A673 (cell line): ENCODE measurements at regions not wholly inside any gene's neighbourhood (a gene's known extent, or its start where the extent isn't known, plus 50 kb on each side); places are given as distances from the start of the nearest gene placed in this dataset.

Experiments
- BruUV-seq: library from RNA; stranded (reverse); fragments of 400-500 nt; replicated peaks from 2 replicates; lab custom pipeline; 2021; lab: Mats Ljungman, UMichigan
- CTCF ChIA-PET: fragments of 300-600 bp; sonication (Branson Sonifier 250); formaldehyde crosslinking; loops from one replicate; lab custom pipeline; 2022; ENCODE audit warnings: antibody characterized with exemption; lab: Charles Lee
- POLR2A ChIA-PET: fragments of 300-600 bp; sonication (Branson Sonifier 250); formaldehyde crosslinking; loops from one replicate; lab custom pipeline; 2022; ENCODE audit warnings: antibody characterized with exemption; ENCODE audit not compliant: low non-redundant PET; lab: Charles Lee
- DNase-seq: peaks from one replicate; pipeline ENCODE4 v3.0.0-alpha.2; 2015; ENCODE audit warnings: low spot score
- H3K27ac ChIP-seq: fragments of 200-600 bp; sonication (generic); 2 replicates; pipeline ENCODE4 v1.5.1; 2016; ENCODE audit warnings: mixed run types, low read depth, mild to moderate bottlenecking, mixed read lengths, antibody characterized with exemption, low read length; ENCODE audit not compliant: poor library complexity, severe bottlenecking
- H3K27me3 ChIP-seq: fragments of 200-600 bp; sonication (generic); replicated peaks from 2 replicates; pipeline ENCODE4 v1.6.1; 2017; ENCODE audit warnings: mixed run types, low read depth, mild to moderate bottlenecking, mixed read lengths, antibody characterized with exemption, low read length; ENCODE audit not compliant: insufficient read depth, poor library complexity
- H3K36me3 ChIP-seq: fragments of 200-600 bp; sonication (generic); 2 replicates; pipeline ENCODE4 v1.6.1; 2016; ENCODE audit warnings: mixed run types, mild to moderate bottlenecking, mixed read lengths, antibody characterized with exemption, low read length; ENCODE audit not compliant: insufficient read depth, poor library complexity, severe bottlenecking
- H3K4me1 ChIP-seq: fragments of 200-600 bp; sonication (generic); 2 replicates; pipeline ENCODE4 v1.6.1; 2017; ENCODE audit warnings: mixed run types, mild to moderate bottlenecking, mixed read lengths, antibody characterized with exemption, low read length; ENCODE audit not compliant: insufficient read depth, poor library complexity, severe bottlenecking
- H3K4me3 ChIP-seq: fragments of 200-600 bp; sonication (generic); 2 replicates; pipeline ENCODE4 v1.5.1; 2016; ENCODE audit warnings: low read depth, mixed run types, mild to moderate bottlenecking, mixed read lengths, low read length; ENCODE audit not compliant: poor library complexity, severe bottlenecking
- H3K9me3 ChIP-seq: fragments of 200-600 bp; sonication (generic); 2 replicates; pipeline ENCODE4 v1.6.1; 2016; ENCODE audit warnings: mixed run types, low read depth, mild to moderate bottlenecking, mixed read lengths, antibody characterized with exemption, low read length; ENCODE audit not compliant: poor library complexity, severe bottlenecking
- CTCF ChIP-seq: fragments of 300-800, 200-600 bp; sonication (generic); conservative IDR thresholded peaks from 2 replicates; pipeline ENCODE4 v1.5.1; 2017; ENCODE audit warnings: low read depth, mild to moderate bottlenecking, antibody characterized with exemption, low read length, moderate library complexity, mixed read lengths
- EZH2 ChIP-seq: fragments of 200-600 bp; sonication (generic); IDR thresholded peaks from 2 replicates; pipeline ENCODE4 v1.6.1; 2017; ENCODE audit warnings: borderline replicate concordance, low read depth, mild to moderate bottlenecking, mixed read lengths, antibody characterized with exemption, low read length; ENCODE audit not compliant: poor library complexity, severe bottlenecking
- intact Hi-C: fragments of 100-400 bp; cut with micrococcal nuclease; formaldehyde crosslinking; loops from one replicate; pipeline ENCODE4 v1.10.0; 2022; ENCODE audit not compliant: unreplicated experiment

GRCh38 chr12:126397660-126398059, 1332.4 kb downstream of the AACS start:
- Histone ChIP-seq H3K9me3 (peaks cover 14% of the 10 kb centered on the region), H3K27me3 (no peaks in the 10 kb centered on the region), H3K36me3 (peaks cover 4% of the 10 kb centered on the region), H3K27ac (peak overlapping the region; percentile 44), H3K4me1 (peaks cover 9% of the 10 kb centered on the region), H3K4me3 (no peak overlapping the region)
- POLR2A ChIA-PET = no interaction called here
- TF ChIP-seq CTCF (no peak), EZH2 (no peak)
- DNase-seq = no peak
- BruUV-seq = no TSS peak
- CTCF ChIA-PET = no interaction called here
- intact Hi-C loops = no loop called here

- DNase-seq = no peak
- CTCF ChIA-PET = no interaction called here
- Histone ChIP-seq H3K27me3 (no peaks in the 10 kb centered on the region), H3K9me3 (peaks cover 14% of the 10 kb centered on the region), H3K4me1 (peaks cover 9% of the 10 kb centered on the region), H3K36me3 (peaks cover 4% of the 10 kb centered on the region), H3K4me3 (no peak overlapping the region), H3K27ac (no peak overlapping the region)
- no TSS peak for BruUV-seq
- TF ChIP-seq CTCF = no peak
- TF ChIP-seq EZH2 = no peak
- POLR2A ChIA-PET = no interaction called here
- intact Hi-C loops = no loop called here
These were observed 1335.6 kb downstream of the AACS start for GRCh38 chr12:126400831-126401230.

- no peak overlapping the region for H3K27ac ChIP-seq
- H3K27me3 ChIP-seq = no peaks in the 10 kb centered on the region
- no peaks in the 10 kb centered on the region for H3K36me3 ChIP-seq
- no TSS peak for BruUV-seq
- no peak for DNase-seq
- no peaks in the 10 kb centered on the region for H3K9me3 ChIP-seq
- intact Hi-C loops = no loop called here
- H3K4me1 ChIP-seq = no peaks in the 10 kb centered on the region
- H3K4me3 ChIP-seq = no peak overlapping the region
- ChIA-PET CTCF (no interaction called here), POLR2A (no interaction called here)
- TF ChIP-seq CTCF (no peak), EZH2 (no peak)
These were observed 1339.2 kb downstream of the AACS start for GRCh38 chr12:126404293-126404881.
